GM23248 (cell line): ENCODE measurements at regions not wholly inside any gene's neighbourhood (a gene's known extent, or its start where the extent isn't known, plus 50 kb on each side); places are given as distances from the start of the nearest gene placed in this dataset.
A peak's percentile ranks its signal among the peaks of the same experiment; 100 is the strongest.

Source experiments
- DNase-seq: peaks from one replicate; pipeline ENCODE4 v3.0.0-alpha.2; 2015
- H2AFZ ChIP-seq: fragments of 200-600 bp; sonication (generic); 2 replicates; pipeline ENCODE4 v1.6.1; 2016; ENCODE audit warnings: antibody characterized with exemption
- H3F3A ChIP-seq: fragments of 200-600 bp; sonication (generic); 2 replicates; pipeline ENCODE4 v1.6.1; 2016; ENCODE audit warnings: mild to moderate bottlenecking, antibody characterized with exemption, mixed run types; ENCODE audit not compliant: insufficient read depth
- H3K27ac ChIP-seq: fragments of 200-600 bp; sonication (generic); 2 replicates; pipeline ENCODE4 v1.5.1; 2016; ENCODE audit warnings: mild to moderate bottlenecking
- H3K27me3 ChIP-seq: fragments of 200-600 bp; sonication (generic); replicated peaks from 2 replicates; pipeline ENCODE4 v1.6.1; 2016; ENCODE audit warnings: mild to moderate bottlenecking; ENCODE audit not compliant: insufficient read depth
- H3K36me3 ChIP-seq: fragments of 200-600 bp; sonication (generic); 2 replicates; pipeline ENCODE4 v1.6.1; 2016; ENCODE audit warnings: low read depth, mild to moderate bottlenecking
- H3K4me1 ChIP-seq: fragments of 200-600 bp; sonication (generic); 2 replicates; pipeline ENCODE4 v1.6.1; 2016; ENCODE audit warnings: mild to moderate bottlenecking; ENCODE audit not compliant: insufficient read depth
- H3K4me2 ChIP-seq: fragments of 200-600 bp; sonication (generic); one replicate; pipeline ENCODE4 v1.6.1; 2016; ENCODE audit warnings: mild to moderate bottlenecking; ENCODE audit not compliant: unreplicated experiment
- H3K4me3 ChIP-seq: fragments of 200-600 bp; sonication (generic); 2 replicates; pipeline ENCODE4 v1.5.1; 2016; ENCODE audit warnings: mild to moderate bottlenecking
- H3K79me2 ChIP-seq: fragments of 200-600 bp; sonication (generic); 2 replicates; pipeline ENCODE4 v1.6.1; 2016; ENCODE audit warnings: mild to moderate bottlenecking; ENCODE audit not compliant: insufficient read depth
- H3K9ac ChIP-seq: fragments of 200-600 bp; sonication (generic); 2 replicates; pipeline ENCODE4 v1.6.1; 2016; ENCODE audit warnings: mild to moderate bottlenecking
- H3K9me2 ChIP-seq: fragments of 200-600 bp; sonication (generic); 2 replicates; pipeline ENCODE4 v1.6.1; 2016; ENCODE audit warnings: mixed run types, mild to moderate bottlenecking, moderate library complexity; ENCODE audit not compliant: insufficient read depth
- H3K9me3 ChIP-seq: fragments of 200-600 bp; sonication (generic); one replicate; pipeline ENCODE4 v1.6.1; 2017; ENCODE audit warnings: low read depth
- H4K20me1 ChIP-seq: fragments of 200-600 bp; sonication (generic); 2 replicates; pipeline ENCODE4 v1.6.0; 2016; ENCODE audit not compliant: insufficient read depth
- EZH2 ChIP-seq: fragments of 200-600 bp; sonication (generic); IDR thresholded peaks from 2 replicates; pipeline ENCODE4 v1.6.1; 2018; ENCODE audit warnings: antibody characterized with exemption, mild to moderate bottlenecking; ENCODE audit not compliant: insufficient read depth, poor library complexity, severe bottlenecking
- EZH2phosphoT487 ChIP-seq: fragments of 200-600 bp; sonication (generic); IDR thresholded peaks from 2 replicates; pipeline ENCODE4 v1.6.1; 2018; ENCODE audit warnings: antibody characterized with exemption, moderate library complexity, mild to moderate bottlenecking, low read depth; ENCODE audit not compliant: insufficient read depth
- WGBS, 2 experiments: methylation state at CpG; one replicate each; pipeline ENCODE4 v1.1.6; 2015 to 2017; ENCODE audit warnings: low lambda C conversion rate in 2 of 2, low coverage in 1 of 2; ENCODE audit errors: missing lambda C conversion rate in 2 of 2; 5-methylcytosine and 5-hydroxymethylcytosine counted together
- in situ Hi-C: fragments of 300-500 bp; cut with MboI; formaldehyde crosslinking; loops from 2 replicates; pipeline ENCODE4 v1.15.0; 2020

DNA sequence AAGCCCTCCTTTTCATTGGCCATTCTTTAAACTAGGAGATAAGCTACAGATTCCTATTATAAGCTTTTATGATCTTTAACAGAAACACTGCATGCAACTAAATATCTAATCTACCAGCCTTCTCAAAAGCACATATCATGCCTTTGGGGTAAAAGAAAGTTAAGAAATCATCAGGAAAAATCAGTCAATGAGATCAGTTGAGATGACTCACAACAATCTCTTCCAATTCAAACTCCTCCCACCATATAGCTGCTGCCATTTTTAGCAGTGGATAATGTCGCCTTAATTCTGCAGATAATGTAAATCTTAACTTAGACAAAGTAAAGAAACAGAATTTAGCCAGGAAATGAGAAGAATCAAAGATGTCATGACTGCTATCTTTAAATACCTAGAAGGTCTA is 135.2 kb upstream of the BCL6 start:
- Histone ChIP-seq H3F3A (peaks cover 19% of the 10 kb centered on the region), H3K79me2 (no peaks in the 10 kb centered on the region), H3K9me3 (no peaks in the 10 kb centered on the region), H3K27ac (no peak overlapping the region), H2AFZ (peak overlapping the region; percentile 28), H3K36me3 (no peaks in the 10 kb centered on the region), H3K9ac (no peak overlapping the region), H3K9me2 (no peaks in the 10 kb centered on the region), H4K20me1 (no peaks in the 10 kb centered on the region), H3K4me3 (no peak overlapping the region), H3K4me2 (peak overlapping the region; percentile 25), H3K4me1 (peaks cover 32% of the 10 kb centered on the region), H3K27me3 (no peaks in the 10 kb centered on the region)
- peak; percentile 59 for DNase-seq
- WGBS, 2 experiments = 44 to 47% methylated on average over 1 of the region's 1 CpG
- TF ChIP-seq EZH2phosphoT487 (no peak), EZH2 (no peak)
- in situ Hi-C loops = no loop called here

GRCh38 chr3:187880851-187881250 is 135.6 kb upstream of the BCL6 start:
- Histone ChIP-seq H3K27ac (no peak overlapping the region), H3F3A (peaks cover 19% of the 10 kb centered on the region), H3K4me3 (no peak overlapping the region), H3K27me3 (no peaks in the 10 kb centered on the region), H2AFZ (peak overlapping the region; percentile 28), H3K9me3 (no peaks in the 10 kb centered on the region), H3K9me2 (no peaks in the 10 kb centered on the region), H4K20me1 (no peaks in the 10 kb centered on the region), H3K4me1 (peaks cover 32% of the 10 kb centered on the region), H3K9ac (no peak overlapping the region), H3K36me3 (no peaks in the 10 kb centered on the region), H3K4me2 (peak overlapping the region; percentile 25), H3K79me2 (no peaks in the 10 kb centered on the region)
- in situ Hi-C loops = no loop called here
- TF ChIP-seq EZH2 (no peak), EZH2phosphoT487 (no peak)
- 61 to 67% methylated on average over 1 of the region's 1 CpG for WGBS, 2 experiments
- DNase-seq = peak; percentile 19

DNA sequence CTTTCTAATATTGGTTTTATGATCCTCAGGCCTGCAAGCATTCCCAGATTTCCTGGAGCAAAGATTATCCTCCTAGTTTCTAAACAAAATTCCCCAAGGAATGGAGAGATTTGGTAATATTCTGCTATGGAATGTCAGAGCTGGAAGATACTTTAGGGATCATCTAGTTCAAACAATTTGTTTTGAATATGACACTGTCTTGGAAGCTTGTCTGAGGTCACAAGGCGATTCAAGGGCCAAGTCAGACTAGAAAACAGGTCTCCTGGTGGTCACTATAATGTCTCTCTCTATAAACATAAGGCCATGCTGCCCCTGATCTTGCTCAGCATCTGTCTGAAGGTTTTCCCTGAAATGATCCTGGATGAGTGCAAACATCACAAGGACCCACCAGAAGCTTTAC is 143.4 kb upstream of the BCL6 start:
- no peaks in the 10 kb centered on the region for H3K9me2 ChIP-seq
- DNase-seq = no peak
- H4K20me1 ChIP-seq = no peaks in the 10 kb centered on the region
- in situ Hi-C loops = no loop called here
- H3K9ac ChIP-seq = no peak overlapping the region
- WGBS, 2 experiments = 80% methylated on average over 1 of the region's 1 CpG
- no peaks in the 10 kb centered on the region for H3K36me3 ChIP-seq
- no peaks in the 10 kb centered on the region for H3K27me3 ChIP-seq
- H3K4me3 ChIP-seq = no peak overlapping the region
- TF ChIP-seq EZH2phosphoT487 (no peak), EZH2 (no peak)
- H3F3A ChIP-seq = no peaks in the 10 kb centered on the region
- H3K4me1 ChIP-seq = no peaks in the 10 kb centered on the region
- no peak overlapping the region for H2AFZ ChIP-seq
- H3K4me2 ChIP-seq = no peak overlapping the region
- no peak overlapping the region for H3K27ac ChIP-seq
- no peaks in the 10 kb centered on the region for H3K9me3 ChIP-seq
- H3K79me2 ChIP-seq = no peaks in the 10 kb centered on the region

DNA sequence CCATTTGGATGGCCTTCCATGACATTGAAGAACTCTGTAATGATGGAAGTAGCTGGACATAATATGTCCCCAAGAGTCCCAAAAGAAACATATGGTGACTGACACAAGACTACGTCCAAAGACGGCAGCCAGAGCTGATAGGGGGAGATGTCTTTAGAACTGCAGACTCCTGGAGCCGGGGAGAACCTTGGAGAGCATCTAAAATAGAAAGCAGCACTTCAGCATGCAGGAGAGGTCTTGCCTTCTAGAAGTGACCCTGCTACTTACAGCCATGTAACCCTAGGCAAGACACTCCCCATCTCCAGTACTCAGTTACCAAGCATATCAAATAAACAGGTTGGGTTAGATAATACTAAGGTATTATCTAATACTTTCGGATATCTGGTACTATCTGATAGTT is 143.8 kb upstream of the BCL6 start:
- Histone ChIP-seq H3K4me3 (no peak overlapping the region), H3K27me3 (no peaks in the 10 kb centered on the region), H3K4me2 (no peak overlapping the region), H3K36me3 (no peaks in the 10 kb centered on the region), H3K9me3 (no peaks in the 10 kb centered on the region), H2AFZ (no peak overlapping the region), H3K79me2 (no peaks in the 10 kb centered on the region), H3F3A (no peaks in the 10 kb centered on the region), H3K27ac (no peak overlapping the region), H3K9ac (no peak overlapping the region), H4K20me1 (no peaks in the 10 kb centered on the region), H3K4me1 (no peaks in the 10 kb centered on the region), H3K9me2 (no peaks in the 10 kb centered on the region)
- DNase-seq = no peak
- in situ Hi-C loops = no loop called here
- 85 to 90% methylated on average over 4 of the region's 4 CpGs for WGBS, 2 experiments
- TF ChIP-seq EZH2phosphoT487 (no peak), EZH2 (no peak)
